HEK293 (cell line): ENCODE measurements at regions not wholly inside any gene's neighbourhood (a gene's known extent, or its start where the extent isn't known, plus 50 kb on each side); places are given as distances from the start of the nearest gene placed in this dataset.

ENCODE experiments used
- CTCF ChIA-PET: fragments of 350-600 bp; formaldehyde crosslinking; extraction: SDS; loops from one replicate; lab custom pipeline; 2021; ENCODE audit warnings: antibody characterized with exemption; lab: Yijun Ruan, JAX
- POLR2A ChIA-PET: fragments of 300-600 bp; formaldehyde crosslinking; extraction: SDS; loops from one replicate; lab custom pipeline; 2020; ENCODE audit warnings: antibody characterized with exemption, inconsistent platforms; lab: Yijun Ruan, JAX
- H3K27ac ChIP-seq: fragments of 200-500 bp; sonication (Bioruptor generic); 2 replicates; pipeline ENCODE4 v1.5.1; 2014; ENCODE audit warnings: low read depth, low read length, control low read depth, inconsistent platforms; ENCODE audit errors: extremely low read depth
- H3K36me3 ChIP-seq, 2 experiments: fragments of 200-500 bp in 1 of 2; sonication (Bioruptor generic) in 1 of 2; 1 replicate in 1 of 2; 2 replicates in 1 of 2; pipeline ENCODE4 v1.5.1; 2014 to 2017; ENCODE audit warnings: inconsistent platforms in 2 of 2, low read length in 2 of 2; ENCODE audit not compliant: control insufficient read depth in 2 of 2, insufficient read depth in 1 of 2
- H3K4me1 ChIP-seq: fragments of 200-500 bp; sonication (Bioruptor generic); 2 replicates; pipeline ENCODE4 v1.5.1; 2014; ENCODE audit warnings: mild to moderate bottlenecking, low read length, inconsistent platforms; ENCODE audit not compliant: control insufficient read depth, insufficient read depth
- H3K4me3 ChIP-seq: 2 replicates; pipeline ENCODE4 v1.5.1; 2011; ENCODE audit warnings: low read depth, mild to moderate bottlenecking, control low read depth, low read length, moderate library complexity
- H3K9me3 ChIP-seq: fragments of 200-500 bp; sonication (Bioruptor generic); 2 replicates; pipeline ENCODE4 v1.5.1; 2014; ENCODE audit warnings: low read depth, low read length, inconsistent platforms; ENCODE audit not compliant: control insufficient read depth, insufficient read depth
- BCL11B ChIP-seq: fragments of 450-650 bp; formaldehyde crosslinking; IDR thresholded peaks from 2 replicates; pipeline ENCODE4 v1.5.1; 2016; ENCODE audit warnings: low read depth, missing biosample characterization, missing genetic modification characterization
- FEZF1 ChIP-seq: fragments of 450-650 bp; formaldehyde crosslinking; IDR thresholded peaks from 2 replicates; pipeline ENCODE4 v1.5.1; 2016; ENCODE audit warnings: missing biosample characterization, missing genetic modification characterization
- GLIS2 ChIP-seq: fragments of 450-650 bp; formaldehyde crosslinking; IDR thresholded peaks from 2 replicates; pipeline ENCODE4 v1.5.1; 2016; ENCODE audit warnings: missing biosample characterization, missing genetic modification characterization
- PRDM2 ChIP-seq: fragments of 450-650 bp; formaldehyde crosslinking; IDR thresholded peaks from 2 replicates; pipeline ENCODE4 v1.5.1; 2016; ENCODE audit warnings: missing biosample characterization, missing genetic modification characterization, borderline replicate concordance
- SP2 ChIP-seq: fragments of 450-650 bp; formaldehyde crosslinking; IDR thresholded peaks from 2 replicates; pipeline ENCODE4 v1.5.1; 2016; ENCODE audit warnings: missing biosample characterization, missing genetic modification characterization
- ZNF174 ChIP-seq: fragments of 450-650 bp; formaldehyde crosslinking; IDR thresholded peaks from 2 replicates; pipeline ENCODE4 v1.5.0; 2017; ENCODE audit warnings: missing biosample characterization, mild to moderate bottlenecking, missing genetic modification characterization
- ZNF18 ChIP-seq: fragments of 450-650 bp; formaldehyde crosslinking; IDR thresholded peaks from 2 replicates; pipeline ENCODE4 v1.5.1; 2016; ENCODE audit warnings: missing biosample characterization, missing genetic modification characterization
- ZNF184 ChIP-seq: fragments of 450-650 bp; IDR thresholded peaks from 2 replicates; pipeline ENCODE4 v1.5.1; 2018; ENCODE audit warnings: missing biosample characterization, mild to moderate bottlenecking, missing genetic modification characterization
- ZNF202 ChIP-seq: fragments of 450-650 bp; formaldehyde crosslinking; IDR thresholded peaks from 2 replicates; pipeline ENCODE4 v1.5.1; 2016; ENCODE audit warnings: missing biosample characterization, missing genetic modification characterization, borderline replicate concordance
- ZNF302 ChIP-seq: fragments of 450-650 bp; formaldehyde crosslinking; IDR thresholded peaks from 2 replicates; pipeline ENCODE4 v1.5.1; 2016; ENCODE audit warnings: missing biosample characterization, missing genetic modification characterization, low read depth
- ZNF394 ChIP-seq: fragments of 450-650 bp; formaldehyde crosslinking; IDR thresholded peaks from 2 replicates; pipeline ENCODE4 v1.5.1; 2016; ENCODE audit warnings: missing biosample characterization, missing genetic modification characterization, mild to moderate bottlenecking, moderate library complexity, borderline replicate concordance
- ZNF433 ChIP-seq: fragments of 450-650 bp; formaldehyde crosslinking; IDR thresholded peaks from 2 replicates; pipeline ENCODE4 v1.5.1; 2016; ENCODE audit warnings: missing biosample characterization, missing genetic modification characterization, low read depth
- ZNF558 ChIP-seq: fragments of 450-650 bp; formaldehyde crosslinking; IDR thresholded peaks from 2 replicates; pipeline ENCODE4 v1.5.1; 2016; ENCODE audit warnings: missing biosample characterization, missing genetic modification characterization
- ZNF624 ChIP-seq: fragments of 450-650 bp; formaldehyde crosslinking; IDR thresholded peaks from 2 replicates; pipeline ENCODE4 v1.5.1; 2017; ENCODE audit warnings: missing biosample characterization, missing genetic modification characterization
- ZNF626 ChIP-seq: fragments of 450-650 bp; sonication (Bioruptor Pico); formaldehyde crosslinking; IDR thresholded peaks from 2 replicates; pipeline ENCODE4 v1.5.1; 2018; ENCODE audit warnings: missing biosample characterization, missing genetic modification characterization, inconsistent platforms
- ZNF785 ChIP-seq: fragments of 450-650 bp; formaldehyde crosslinking; IDR thresholded peaks from 2 replicates; pipeline ENCODE4 v1.5.1; 2016; ENCODE audit warnings: missing biosample characterization, missing genetic modification characterization

- POLR2A ChIA-PET, result no interaction called here
- Histone ChIP-seq H3K4me3 (no peak overlapping the region), H3K4me1 (no peaks in the 10 kb centered on the region), H3K9me3 (no peaks in the 10 kb centered on the region), H3K27ac (no peak overlapping the region), H3K36me3 (no peaks in the 10 kb centered on the region)
- CTCF ChIA-PET, result no interaction called here
- no peak for TF ChIP-seq ZNF624 (tag by site-specific recombination)
- no peak for TF ChIP-seq ZNF433 (tag by site-specific recombination)
- TF ChIP-seq ZNF202 (tag by site-specific recombination), result no peak
- no peak for TF ChIP-seq ZNF785 (tag by site-specific recombination)
- TF ChIP-seq BCL11B (tag by site-specific recombination), result no peak
- no peak for TF ChIP-seq ZNF174 (tag by site-specific recombination)
- TF ChIP-seq SP2 (tag by site-specific recombination), result no peak
Measured at GRCh38 chr15:38972831-38973230, 408.2 kb upstream of the RASGRP1 start.

- no peaks in the 10 kb centered on the region for H3K4me1 ChIP-seq
- H3K4me3 ChIP-seq, result no peak overlapping the region
- TF ChIP-seq ZNF626, result no peak
- no peak for TF ChIP-seq GLIS2 (tag by site-specific recombination)
- no peak for TF ChIP-seq ZNF558 (tag by site-specific recombination)
- no peak for TF ChIP-seq ZNF302 (tag by site-specific recombination)
- no peak for TF ChIP-seq FEZF1 (tag by site-specific recombination)
- no peak for TF ChIP-seq PRDM2 (tag by site-specific recombination)
- no peak for TF ChIP-seq ZNF18 (tag by site-specific recombination)
- TF ChIP-seq ZNF184, result no peak
- no peak for TF ChIP-seq ZNF394
- TF ChIP-seq, all 188 proteins: peak for 0
- Histone ChIP-seq H3K36me3 (no peaks in the 10 kb centered on the region), H3K9me3 (no peaks in the 10 kb centered on the region), H3K27ac (no peak overlapping the region)
- CTCF ChIA-PET, result interaction anchor here (0.7 to 1.3 kb wide), 2 partner anchors 153 to 441 kb away, joined by 3 read pairs; no protein-coding TSS in a partner anchor
- POLR2A ChIA-PET, result no interaction called here
Measured at GRCh38 chr15:38975282-38975990, 410.8 kb upstream of the RASGRP1 start.
